ENCODE measurements at regions not wholly inside any gene's neighbourhood (a gene's known extent, or its start where the extent isn't known, plus 50 kb on each side); places are given as distances from the start of the nearest gene placed in this dataset.

- TF ChIP-seq CTCF (IDR thresholded peaks at IDR 0.05) (no peak), POLR2A (IDR thresholded peaks at IDR 0.05; ENCODE audit: low read depth) (no peak), EP300 (IDR thresholded peaks at IDR 0.05) (no peak)
Measured at GRCh38 chr3:74273091-74273490, 341.4 kb downstream of the CNTN3 start.
